Stomach (tissue), 4 donors: ENCODE measurements at regions not wholly inside any gene's neighbourhood (a gene's known extent, or its start where the extent isn't known, plus 50 kb on each side); places are given as distances from the start of the nearest gene placed in this dataset.

Experiments
- CTCF ChIP-seq, 7 experiments: fragments of 450-650 bp in 4 of 7; fragments of 200-600 bp in 3 of 7; sonication (generic) in 3 of 7; IDR thresholded peaks; one replicate each; pipeline ENCODE4 v1.5.1; 2016 to 2019; ENCODE audit warnings: antibody characterized with exemption in 7 of 7, control low read depth in 2 of 7, mild to moderate bottlenecking in 1 of 7
- EP300 ChIP-seq: sonication (generic); formaldehyde crosslinking; IDR thresholded peaks from one replicate; pipeline ENCODE4 v1.6.1; 2017; ENCODE audit warnings: antibody characterized with exemption
- POLR2A ChIP-seq, 4 donors: fragments of 450-650 bp; IDR thresholded peaks; one replicate each; pipeline ENCODE4 v1.6.1; 2016; ENCODE audit warnings: antibody characterized with exemption in 4 of 4, control low read depth in 2 of 4, mild to moderate bottlenecking in 1 of 4, moderate library complexity in 1 of 4
- POLR2AphosphoS5 ChIP-seq, 3 donors: sonication (generic); formaldehyde crosslinking; IDR thresholded peaks; one replicate each; pipeline ENCODE4 v1.6.1; 2016; ENCODE audit warnings: antibody characterized with exemption in 3 of 3

GRCh38 chr4:123484291-123484926, 87.8 kb downstream of the SPRY1 start:
- no peak for TF ChIP-seq CTCF (IDR thresholded peaks at IDR 0.05)
- TF ChIP-seq POLR2A (IDR thresholded peaks at IDR 0.05), result no peak
- TF ChIP-seq POLR2AphosphoS5 (IDR thresholded peaks at IDR 0.05), result no peak
- TF ChIP-seq EP300, result no peak
